H1 (cell line): ENCODE measurements at regions not wholly inside any gene's neighbourhood (a gene's known extent, or its start where the extent isn't known, plus 50 kb on each side); places are given as distances from the start of the nearest gene placed in this dataset.

Experiments used
- EZH2 ChIP-seq: fragments of 200-600 bp; sonication (generic); IDR thresholded peaks from 2 replicates; pipeline ENCODE4 v1.7.1; 2012; ENCODE audit warnings: low read depth, mild to moderate bottlenecking, moderate library complexity, low read length, inconsistent platforms; ENCODE audit not compliant: severe bottlenecking
- RAD21 ChIP-seq, 2 experiments: IDR thresholded peaks in 1 of 2; conservative IDR thresholded peaks in 1 of 2; 2 replicates each; pipeline ENCODE4 v1.6.1; 2011; ENCODE audit warnings: low read depth in 2 of 2, low read length in 2 of 2, improper control_type of control experiment in 1 of 2, inconsistent platforms in 1 of 2, mild to moderate bottlenecking in 1 of 2, moderate library complexity in 1 of 2
- SP2 ChIP-seq: IDR thresholded peaks from 2 replicates; pipeline ENCODE4 v1.6.1; 2012; ENCODE audit warnings: mild to moderate bottlenecking, low read length, inconsistent platforms
- YY1 ChIP-seq: IDR thresholded peaks from 2 replicates; pipeline ENCODE4 v1.6.1; 2011; ENCODE audit warnings: low read depth, mild to moderate bottlenecking, low read length

DNA sequence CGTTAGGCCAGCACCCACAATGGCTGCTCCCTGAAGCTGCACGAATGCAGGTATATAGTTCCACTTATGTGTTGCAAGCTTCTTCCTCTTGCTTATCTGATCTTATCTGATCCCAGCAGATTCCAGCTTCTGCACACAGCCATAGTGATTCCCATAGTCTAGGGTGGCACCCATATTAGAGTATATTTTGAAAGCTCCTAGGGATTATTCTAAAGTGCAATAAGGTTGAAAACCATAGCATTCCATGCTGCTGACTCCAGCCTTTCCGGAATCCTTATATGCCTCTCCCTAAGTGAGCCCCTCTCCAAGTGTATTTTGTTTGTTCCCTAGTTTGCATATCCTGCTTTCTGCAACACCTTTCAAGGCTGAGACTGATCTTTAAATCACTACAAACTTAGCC is 432.0 kb downstream of the SETD4 start:
- TF ChIP-seq RAD21 (IDR thresholded peaks at IDR 0.05 in 1 of 2, conservative IDR thresholded peaks at IDR 0.05 in 1 of 2; ENCODE audit: low read depth in 2 of 2, low read length in 2 of 2) (no peak), SP2 (no peak), EZH2 (no peak), YY1 (no peak)
